ENCODE measurements at regions not wholly inside any gene's neighbourhood (a gene's known extent, or its start where the extent isn't known, plus 50 kb on each side); places are given as distances from the start of the nearest gene placed in this dataset.

DNA sequence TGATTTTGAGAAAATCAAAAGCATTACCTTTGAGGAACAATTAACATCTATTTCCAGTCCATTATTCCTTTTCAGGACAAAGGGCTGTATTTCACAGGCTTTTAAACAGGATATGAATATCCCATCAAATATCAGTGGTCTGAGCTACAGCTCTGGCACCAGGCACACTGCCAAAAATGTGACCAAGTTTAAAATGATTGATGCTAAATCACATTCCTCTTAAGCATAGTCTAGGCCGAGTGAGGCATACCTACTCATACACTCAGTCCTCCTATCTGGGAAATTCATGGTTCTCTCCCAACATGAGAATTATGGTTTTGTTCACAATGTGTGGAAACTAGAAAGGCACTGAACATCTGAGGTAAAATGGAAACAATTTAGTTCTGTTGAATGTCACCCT lies 683.5 kb downstream of the TUSC7 start:
- Histone ChIP-seq H3K4me3 (no peak overlapping the region), H3K27ac (no peak overlapping the region), H3K36me3 (no peaks in the 10 kb centered on the region), H3K27me3 (no peaks in the 10 kb centered on the region), H3K9me3 (no peaks in the 10 kb centered on the region), H3K9ac (ENCODE audit: low read depth in 2 of 2, low read length in 2 of 2) (no peak overlapping the region), H3K4me1 (no peaks in the 10 kb centered on the region)
- DNase-seq: no peak
- TF ChIP-seq, protein P1, sequence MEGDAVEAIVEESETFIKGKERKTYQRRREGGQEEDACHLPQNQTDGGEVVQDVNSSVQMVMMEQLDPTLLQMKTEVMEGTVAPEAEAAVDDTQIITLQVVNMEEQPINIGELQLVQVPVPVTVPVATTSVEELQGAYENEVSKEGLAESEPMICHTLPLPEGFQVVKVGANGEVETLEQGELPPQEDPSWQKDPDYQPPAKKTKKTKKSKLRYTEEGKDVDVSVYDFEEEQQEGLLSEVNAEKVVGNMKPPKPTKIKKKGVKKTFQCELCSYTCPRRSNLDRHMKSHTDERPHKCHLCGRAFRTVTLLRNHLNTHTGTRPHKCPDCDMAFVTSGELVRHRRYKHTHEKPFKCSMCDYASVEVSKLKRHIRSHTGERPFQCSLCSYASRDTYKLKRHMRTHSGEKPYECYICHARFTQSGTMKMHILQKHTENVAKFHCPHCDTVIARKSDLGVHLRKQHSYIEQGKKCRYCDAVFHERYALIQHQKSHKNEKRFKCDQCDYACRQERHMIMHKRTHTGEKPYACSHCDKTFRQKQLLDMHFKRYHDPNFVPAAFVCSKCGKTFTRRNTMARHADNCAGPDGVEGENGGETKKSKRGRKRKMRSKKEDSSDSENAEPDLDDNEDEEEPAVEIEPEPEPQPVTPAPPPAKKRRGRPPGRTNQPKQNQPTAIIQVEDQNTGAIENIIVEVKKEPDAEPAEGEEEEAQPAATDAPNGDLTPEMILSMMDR (IDR thresholded peaks at IDR 0.05): no peak
- intact Hi-C loops (cut with DNase I): no loop called here

DNA sequence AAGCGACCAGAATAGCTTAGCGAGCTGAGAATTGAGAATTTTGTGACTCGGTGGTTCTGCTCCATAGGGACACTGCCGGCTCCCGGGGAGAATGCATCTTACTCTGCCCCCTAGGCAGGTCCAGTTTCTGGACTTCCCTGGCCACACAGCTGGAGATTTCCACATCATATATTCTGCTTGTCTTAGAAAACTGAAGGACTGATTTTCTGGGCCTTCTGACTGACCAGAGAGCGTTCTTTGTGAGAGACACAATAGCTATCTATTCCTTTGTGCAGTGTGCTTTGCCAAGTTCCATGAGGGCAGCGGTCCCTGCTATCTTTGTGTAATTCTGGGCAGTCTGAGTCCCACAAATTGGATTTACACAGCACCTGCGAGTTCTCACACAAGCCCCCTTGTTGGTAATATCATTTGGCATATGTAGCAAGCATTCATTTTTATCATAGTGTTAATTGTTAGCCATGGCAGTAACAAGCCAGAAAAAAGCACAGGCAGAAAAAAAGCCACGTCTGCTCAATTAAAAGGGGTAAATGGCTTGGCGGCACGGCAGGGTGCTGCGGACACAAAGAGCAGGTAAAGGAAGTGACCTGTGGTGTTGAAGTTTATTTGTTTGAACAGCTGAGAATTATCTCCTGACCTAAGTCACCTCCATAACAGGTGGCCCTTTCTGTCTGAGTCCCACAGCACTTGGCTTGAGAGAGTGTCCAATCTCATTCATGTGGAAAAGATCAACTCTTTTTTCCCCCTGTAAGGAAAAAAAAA lies 688.7 kb downstream of the TUSC7 start:
- TF ChIP-seq, protein P1 (IDR thresholded peaks at IDR 0.05): no peak
- H3K9ac ChIP-seq (ENCODE audit: low read depth in 2 of 2, low read length in 2 of 2): no peak overlapping the region
- no peak for DNase-seq
- H3K4me3 ChIP-seq: no peak overlapping the region
- H3K27ac ChIP-seq: no peak overlapping the region
- intact Hi-C loops (cut with DNase I): no loop called here
- H3K36me3 ChIP-seq: no peaks in the 10 kb centered on the region
- no peaks in the 10 kb centered on the region for H3K4me1 ChIP-seq
- H3K27me3 ChIP-seq: no peaks in the 10 kb centered on the region
- H3K9me3 ChIP-seq: no peaks in the 10 kb centered on the region

DNA sequence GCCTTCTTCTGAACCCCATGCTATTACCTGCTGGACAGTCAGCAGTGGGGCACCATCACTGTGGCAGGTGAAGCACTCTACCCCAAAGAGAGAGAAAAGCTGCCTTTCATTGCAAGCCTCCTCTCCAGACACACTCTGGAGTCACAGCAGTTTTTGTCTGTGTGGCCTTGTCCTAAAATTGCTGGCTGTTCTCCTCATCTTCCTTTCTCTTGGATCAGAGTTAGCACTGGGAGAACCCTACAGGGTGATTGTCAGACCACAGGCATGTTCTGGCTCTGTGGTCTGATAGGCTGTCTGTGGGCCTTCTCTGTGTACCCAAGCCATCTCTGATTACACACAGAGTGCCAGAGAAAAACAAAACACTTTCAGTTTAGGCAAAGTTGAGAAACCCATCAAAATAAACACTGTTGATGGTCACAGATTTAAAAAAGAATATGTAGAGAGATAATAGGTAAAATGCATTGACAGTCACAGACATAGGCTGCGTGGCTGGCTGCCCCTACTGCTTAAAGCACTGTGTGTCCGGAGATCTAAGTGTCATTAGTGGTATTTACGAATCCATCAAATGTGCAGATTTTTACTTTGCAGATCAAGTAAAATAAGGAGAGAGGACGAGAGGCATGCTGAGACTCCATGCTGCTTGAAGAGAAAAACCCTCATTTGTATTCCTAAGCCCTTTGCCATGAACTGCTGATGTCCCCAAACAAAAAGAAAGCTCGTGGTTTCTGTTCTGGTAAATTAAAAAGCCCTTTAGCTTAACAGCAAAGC lies 689.9 kb downstream of the TUSC7 start:
- H3K4me3 ChIP-seq: no peak overlapping the region
- no peak for DNase-seq
- intact Hi-C loops (cut with DNase I): no loop called here

DNA sequence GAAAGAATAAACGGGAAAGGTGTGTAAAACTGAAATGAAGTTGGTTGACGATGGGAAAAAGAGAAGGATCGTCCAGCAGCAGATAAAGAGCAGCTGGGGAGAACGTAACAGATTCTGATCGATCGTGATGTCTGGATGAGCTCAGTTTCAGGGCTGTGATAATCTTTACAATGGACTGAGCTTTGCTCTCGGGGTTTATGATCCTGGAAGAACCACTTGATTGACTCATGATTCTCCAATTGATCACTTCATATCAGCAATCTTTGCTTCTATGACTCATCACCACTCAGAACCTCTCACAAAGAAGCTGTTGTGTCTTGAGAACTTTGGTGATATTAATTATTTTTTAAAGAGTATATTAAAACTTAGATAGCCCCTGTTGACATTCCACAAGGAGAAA lies 690.7 kb downstream of the TUSC7 start:
- no peak overlapping the region for H3K27ac ChIP-seq
- no peak overlapping the region for H3K9ac ChIP-seq (ENCODE audit: low read depth in 2 of 2, low read length in 2 of 2)
- H3K9me3 ChIP-seq: no peaks in the 10 kb centered on the region
- H3K4me1 ChIP-seq: no peaks in the 10 kb centered on the region
- TF ChIP-seq, protein P1 (IDR thresholded peaks at IDR 0.05): no peak
- no peaks in the 10 kb centered on the region for H3K36me3 ChIP-seq
- intact Hi-C loops (cut with DNase I): no loop called here
- DNase-seq: no peak
- no peaks in the 10 kb centered on the region for H3K27me3 ChIP-seq
- no peak overlapping the region for H3K4me3 ChIP-seq

More for the DNA sequence above, 689.9 kb downstream of the TUSC7 start:
- Histone ChIP-seq H3K27me3 (no peaks in the 10 kb centered on the region), H3K9ac (ENCODE audit: low read depth in 2 of 2, low read length in 2 of 2) (no peak overlapping the region), H3K36me3 (no peaks in the 10 kb centered on the region), H3K27ac (no peak overlapping the region), H3K9me3 (no peaks in the 10 kb centered on the region), H3K4me1 (no peaks in the 10 kb centered on the region)
- TF ChIP-seq, protein P1 (IDR thresholded peaks at IDR 0.05): no peak

DNA sequence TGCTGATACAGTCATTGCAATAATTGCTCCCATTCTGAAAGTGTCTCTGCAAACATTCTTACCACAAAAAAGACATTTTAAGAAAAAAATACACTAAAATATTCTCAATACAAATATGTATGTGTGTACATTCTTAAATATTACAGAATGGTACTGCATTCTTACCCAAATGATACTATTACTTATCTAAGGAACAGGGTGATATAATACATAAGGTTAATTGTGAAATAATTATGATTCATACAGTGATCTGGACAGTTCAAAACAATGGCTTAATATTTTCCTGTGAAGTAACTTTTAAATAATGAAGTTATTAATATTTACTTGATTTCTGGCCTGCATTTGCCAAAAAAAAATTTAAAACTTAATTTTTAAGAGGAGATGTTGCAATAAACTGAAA lies 694.6 kb downstream of the TUSC7 start:
- Histone ChIP-seq H3K4me3 (no peak overlapping the region), H3K27me3 (no peaks in the 10 kb centered on the region), H3K27ac (no peak overlapping the region), H3K36me3 (no peaks in the 10 kb centered on the region), H3K4me1 (no peaks in the 10 kb centered on the region), H3K9me3 (no peaks in the 10 kb centered on the region), H3K9ac (ENCODE audit: low read depth in 2 of 2, low read length in 2 of 2) (no peak overlapping the region)
- TF ChIP-seq, protein P1 (IDR thresholded peaks at IDR 0.05): no peak
- no peak for DNase-seq
- intact Hi-C loops (cut with DNase I): no loop called here

Measured in colonic mucosa (tissue), 4 donors.